Caco-2 (cell line): ENCODE measurements at regions not wholly inside any gene's neighbourhood (a gene's known extent, or its start where the extent isn't known, plus 50 kb on each side); places are given as distances from the start of the nearest gene placed in this dataset.

Experiments used
- BruUV-seq: library from RNA; stranded (reverse); fragments of 400-500 nt; replicated peaks from 2 replicates; lab custom pipeline; 2021; lab: Mats Ljungman, UMichigan
- CTCF ChIA-PET: fragments of 300-600 bp; sonication (Branson Sonifier 250); formaldehyde crosslinking; loops from one replicate; lab custom pipeline; 2022; ENCODE audit warnings: antibody characterized with exemption; lab: Charles Lee
- POLR2A ChIA-PET: fragments of 300-600 bp; sonication (Branson Sonifier 250); formaldehyde crosslinking; loops from one replicate; lab custom pipeline; 2022; ENCODE audit warnings: antibody characterized with exemption; lab: Charles Lee
- DNase-seq, 2 experiments: peaks; one replicate each; pipeline versions ENCODE4 v3.0.0 to v3.0.0-alpha.2; 2020 to 2022
- H3K27me3 ChIP-seq: replicated peaks from 2 replicates; pipeline ENCODE4 v1.6.0; 2011; ENCODE audit warnings: low read length; ENCODE audit not compliant: control insufficient read depth, insufficient read depth
- H3K36me3 ChIP-seq: 2 replicates; pipeline ENCODE4 v1.5.1; 2011; ENCODE audit warnings: low read length; ENCODE audit not compliant: control insufficient read depth, insufficient read depth
- H3K4me1 ChIP-seq: fragments of 250-450 bp; sonication (Bioruptor Pico); 2 replicates; pipeline ENCODE4 v1.5.1; 2020; ENCODE audit warnings: mild to moderate bottlenecking
- H3K4me3 ChIP-seq: 2 replicates; pipeline ENCODE4 v1.5.1; 2011; ENCODE audit warnings: low read depth, mild to moderate bottlenecking, control low read depth, low read length
- H3K9me3 ChIP-seq: fragments of 250-450 bp; sonication (Bioruptor Pico); 2 replicates; pipeline ENCODE4 v1.5.1; 2020; ENCODE audit warnings: mild to moderate bottlenecking, moderate library complexity
- H3K27ac Mint-ChIP-seq: one replicate; pipeline ENCODE4 v1.8.0; 2022; ENCODE audit warnings: mixed read lengths; ENCODE audit not compliant: unreplicated experiment
- H3K27me3 Mint-ChIP-seq: one replicate; pipeline ENCODE4 v1.8.0; 2022; ENCODE audit warnings: mixed read lengths; ENCODE audit not compliant: insufficient read depth, unreplicated experiment
- H3K36me3 Mint-ChIP-seq: one replicate; pipeline ENCODE4 v1.8.0; 2022; ENCODE audit warnings: mild to moderate bottlenecking, mixed read lengths; ENCODE audit not compliant: insufficient read depth, unreplicated experiment
- H3K4me1 Mint-ChIP-seq: one replicate; pipeline ENCODE4 v1.8.0; 2022; ENCODE audit warnings: low read depth, mixed read lengths; ENCODE audit not compliant: unreplicated experiment
- H3K4me3 Mint-ChIP-seq: one replicate; pipeline ENCODE4 v1.8.0; 2022; ENCODE audit warnings: mild to moderate bottlenecking, moderate library complexity, mixed read lengths; ENCODE audit not compliant: unreplicated experiment
- H3K9me3 Mint-ChIP-seq: one replicate; pipeline ENCODE4 v1.8.0; 2022; ENCODE audit warnings: mixed read lengths; ENCODE audit not compliant: unreplicated experiment
- intact Hi-C: fragments of 100-400 bp; cut with micrococcal nuclease; formaldehyde crosslinking; loops from one replicate; pipeline ENCODE4 v1.10.0; 2022; ENCODE audit not compliant: unreplicated experiment
- TF ChIP-seq, protein P1 (sequence below), 2 experiments: fragments of 200-600 bp in 1 of 2; IDR thresholded peaks; 1 replicate in 1 of 2; 2 replicates in 1 of 2; pipeline versions ENCODE4 v1.5.1 to v1.8.0; 2011 to 2022; ENCODE audit warnings: antibody characterized with exemption in 1 of 2, control low read depth in 1 of 2, inconsistent platforms in 1 of 2, low read depth in 1 of 2, low read length in 1 of 2, mild to moderate bottlenecking in 1 of 2, moderate library complexity in 1 of 2; ENCODE audit not compliant: insufficient read depth in 1 of 2, severe bottlenecking in 1 of 2, unreplicated experiment in 1 of 2

DNA sequence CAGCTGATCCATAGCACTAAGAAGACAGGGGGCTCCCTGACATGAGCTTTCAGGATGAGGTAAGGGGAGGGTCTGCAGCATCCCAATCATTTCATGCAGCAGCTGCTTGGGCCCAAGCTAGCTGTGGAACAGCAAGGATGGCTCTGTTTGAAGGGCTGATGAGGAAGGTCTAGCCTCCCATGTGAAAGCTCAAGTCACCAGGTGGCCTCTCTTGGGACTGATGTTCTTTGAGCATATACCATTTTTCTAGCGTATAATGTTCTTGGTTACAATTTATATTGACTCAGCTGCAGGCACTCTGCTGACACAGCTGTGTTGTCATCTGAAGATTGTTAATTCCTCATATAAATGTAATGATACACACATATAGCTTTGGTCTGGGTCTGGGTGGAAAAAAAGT lies 87.0 kb downstream of the CD200R1L start:
- Histone ChIP-seq H3K36me3 (no peaks in the 10 kb centered on the region), H3K27me3 (no peaks in the 10 kb centered on the region), H3K9me3 (no peaks in the 10 kb centered on the region), H3K4me3 (no peak overlapping the region), H3K4me1 (peaks cover 9% of the 10 kb centered on the region; the same call in 1 of the 2 replicates)
- no peaks in the 10 kb centered on the region for H3K4me1 Mint-ChIP-seq
- no peaks in the 10 kb centered on the region for H3K27me3 Mint-ChIP-seq
- no peak overlapping the region for H3K4me3 Mint-ChIP-seq
- BruUV-seq: no TSS peak
- ChIA-PET POLR2A (no interaction called here), CTCF (no interaction called here)
- TF ChIP-seq, protein P1, sequence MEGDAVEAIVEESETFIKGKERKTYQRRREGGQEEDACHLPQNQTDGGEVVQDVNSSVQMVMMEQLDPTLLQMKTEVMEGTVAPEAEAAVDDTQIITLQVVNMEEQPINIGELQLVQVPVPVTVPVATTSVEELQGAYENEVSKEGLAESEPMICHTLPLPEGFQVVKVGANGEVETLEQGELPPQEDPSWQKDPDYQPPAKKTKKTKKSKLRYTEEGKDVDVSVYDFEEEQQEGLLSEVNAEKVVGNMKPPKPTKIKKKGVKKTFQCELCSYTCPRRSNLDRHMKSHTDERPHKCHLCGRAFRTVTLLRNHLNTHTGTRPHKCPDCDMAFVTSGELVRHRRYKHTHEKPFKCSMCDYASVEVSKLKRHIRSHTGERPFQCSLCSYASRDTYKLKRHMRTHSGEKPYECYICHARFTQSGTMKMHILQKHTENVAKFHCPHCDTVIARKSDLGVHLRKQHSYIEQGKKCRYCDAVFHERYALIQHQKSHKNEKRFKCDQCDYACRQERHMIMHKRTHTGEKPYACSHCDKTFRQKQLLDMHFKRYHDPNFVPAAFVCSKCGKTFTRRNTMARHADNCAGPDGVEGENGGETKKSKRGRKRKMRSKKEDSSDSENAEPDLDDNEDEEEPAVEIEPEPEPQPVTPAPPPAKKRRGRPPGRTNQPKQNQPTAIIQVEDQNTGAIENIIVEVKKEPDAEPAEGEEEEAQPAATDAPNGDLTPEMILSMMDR (IDR thresholded peaks at IDR 0.05; ENCODE audit: insufficient read depth in 1 of 2, low read depth in 1 of 2, low read length in 1 of 2, severe bottlenecking in 1 of 2, unreplicated experiment in 1 of 2): no peak
- DNase-seq: no peak
- H3K9me3 Mint-ChIP-seq: no peaks in the 10 kb centered on the region
- intact Hi-C loops: no loop called here
- H3K27ac Mint-ChIP-seq: no peak overlapping the region
- H3K36me3 Mint-ChIP-seq: no peaks in the 10 kb centered on the region

DNA sequence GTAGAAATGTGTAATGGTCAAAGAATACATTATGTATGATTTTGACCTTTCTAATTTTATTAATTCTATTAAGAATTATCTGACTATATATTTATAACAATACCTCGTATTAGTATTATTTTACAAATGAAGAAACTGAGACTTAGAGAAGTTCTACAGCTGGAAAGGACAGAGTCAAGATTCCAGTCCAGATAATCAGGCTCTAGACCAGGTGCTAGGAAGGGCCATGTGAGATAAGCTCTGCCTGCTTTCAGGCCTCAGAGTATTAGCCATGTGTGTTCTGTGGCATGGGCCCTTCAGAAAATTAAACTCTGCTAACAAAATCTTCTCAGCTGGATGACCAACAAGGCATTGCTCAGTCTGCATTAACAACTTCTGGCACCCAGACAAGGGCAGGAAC lies 87.5 kb downstream of the CD200R1L start:
- BruUV-seq: no TSS peak
- intact Hi-C loops: no loop called here
- no peaks in the 10 kb centered on the region for H3K36me3 ChIP-seq
- Mint-ChIP-seq H3K27ac (no peak overlapping the region), H3K9me3 (no peaks in the 10 kb centered on the region), H3K4me1 (no peaks in the 10 kb centered on the region), H3K4me3 (no peak overlapping the region), H3K36me3 (no peaks in the 10 kb centered on the region), H3K27me3 (no peaks in the 10 kb centered on the region)
- no peaks in the 10 kb centered on the region for H3K9me3 ChIP-seq
- CTCF ChIA-PET: no interaction called here
- no peak overlapping the region for H3K4me3 ChIP-seq
- POLR2A ChIA-PET: no interaction called here
- no peak for DNase-seq
- TF ChIP-seq, protein P1 (IDR thresholded peaks at IDR 0.05; ENCODE audit: insufficient read depth in 1 of 2, low read depth in 1 of 2, low read length in 1 of 2, severe bottlenecking in 1 of 2, unreplicated experiment in 1 of 2): no peak
- H3K27me3 ChIP-seq: no peaks in the 10 kb centered on the region
- peaks cover 9% of the 10 kb centered on the region; the same call in 1 of the 2 replicates for H3K4me1 ChIP-seq

DNA sequence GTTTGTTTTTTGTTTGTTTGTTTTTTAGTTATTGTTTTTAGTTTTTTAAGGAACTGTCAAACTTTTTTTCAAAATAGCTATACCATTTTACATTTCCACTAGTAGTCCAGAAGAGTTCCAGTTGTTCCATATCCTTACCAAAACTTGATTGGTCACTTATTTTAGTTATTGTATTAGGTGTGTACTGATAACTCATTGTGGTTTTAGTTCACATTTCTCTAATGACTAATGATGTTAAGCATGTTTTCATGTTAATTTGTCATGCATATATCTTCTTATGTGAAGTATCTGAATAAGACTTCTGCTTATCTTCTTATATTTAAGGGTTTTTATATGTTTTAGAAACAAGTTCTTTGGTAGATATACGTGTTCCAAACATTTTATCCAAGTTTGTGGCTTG lies 89.5 kb downstream of the CD200R1L start:
- H3K27me3 ChIP-seq: no peaks in the 10 kb centered on the region
- no TSS peak for BruUV-seq
- no peaks in the 10 kb centered on the region for H3K27me3 Mint-ChIP-seq
- H3K36me3 Mint-ChIP-seq: no peaks in the 10 kb centered on the region
- no peaks in the 10 kb centered on the region for H3K9me3 Mint-ChIP-seq
- DNase-seq: no peak
- TF ChIP-seq, protein P1 (IDR thresholded peaks at IDR 0.05; ENCODE audit: insufficient read depth in 1 of 2, low read depth in 1 of 2, low read length in 1 of 2, severe bottlenecking in 1 of 2, unreplicated experiment in 1 of 2): no peak
- no peak overlapping the region for H3K4me3 Mint-ChIP-seq
- CTCF ChIA-PET: no interaction called here
- POLR2A ChIA-PET: no interaction called here
- no peak overlapping the region for H3K27ac Mint-ChIP-seq
- no peaks in the 10 kb centered on the region for H3K36me3 ChIP-seq
- no peak overlapping the region for H3K4me3 ChIP-seq
- H3K9me3 ChIP-seq: no peaks in the 10 kb centered on the region
- H3K4me1 Mint-ChIP-seq: no peaks in the 10 kb centered on the region
- H3K4me1 ChIP-seq: peaks cover 8% of the 10 kb centered on the region; the same call in 1 of the 2 replicates
- intact Hi-C loops: no loop called here
